ENCODE measurements at regions not wholly inside any gene's neighbourhood (a gene's known extent, or its start where the extent isn't known, plus 50 kb on each side); places are given as distances from the start of the nearest gene placed in this dataset.

DNA sequence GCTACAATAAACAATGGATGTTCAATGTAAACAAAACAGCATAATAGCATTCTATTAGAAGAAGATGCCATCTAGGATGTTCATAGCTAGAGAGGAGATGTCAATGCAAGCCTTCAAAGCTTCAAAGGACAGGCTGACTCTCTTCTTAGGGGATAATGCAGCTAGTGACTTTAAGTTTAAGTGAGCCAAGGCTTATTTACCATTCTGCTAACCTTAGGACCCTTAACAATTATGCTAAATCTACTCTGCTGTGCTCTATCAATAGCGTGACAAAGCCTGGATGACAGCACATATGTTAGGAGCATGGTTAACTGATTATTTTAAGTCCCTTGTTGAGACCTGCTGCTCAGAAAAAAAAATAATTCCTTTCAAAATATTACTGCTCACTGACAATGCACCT, 106.0 kb upstream of the SSTR1 start:
- no peak for FAIRE-seq
- Histone ChIP-seq H3K27ac (no peak overlapping the region), H3K4me3 (no peak overlapping the region), H3K9me3 (no peaks in the 10 kb centered on the region), H3K27me3 (no peaks in the 10 kb centered on the region), H3K36me3 (no peaks in the 10 kb centered on the region), H3K4me1 (no peaks in the 10 kb centered on the region)
- no peak for ATAC-seq
- intact Hi-C loops (cut with DNase I) = no loop called here
- WGBS, 2 donors = 0 to 74% methylated on average over 1 of the region's 1 CpG
- TF ChIP-seq, protein P1, sequence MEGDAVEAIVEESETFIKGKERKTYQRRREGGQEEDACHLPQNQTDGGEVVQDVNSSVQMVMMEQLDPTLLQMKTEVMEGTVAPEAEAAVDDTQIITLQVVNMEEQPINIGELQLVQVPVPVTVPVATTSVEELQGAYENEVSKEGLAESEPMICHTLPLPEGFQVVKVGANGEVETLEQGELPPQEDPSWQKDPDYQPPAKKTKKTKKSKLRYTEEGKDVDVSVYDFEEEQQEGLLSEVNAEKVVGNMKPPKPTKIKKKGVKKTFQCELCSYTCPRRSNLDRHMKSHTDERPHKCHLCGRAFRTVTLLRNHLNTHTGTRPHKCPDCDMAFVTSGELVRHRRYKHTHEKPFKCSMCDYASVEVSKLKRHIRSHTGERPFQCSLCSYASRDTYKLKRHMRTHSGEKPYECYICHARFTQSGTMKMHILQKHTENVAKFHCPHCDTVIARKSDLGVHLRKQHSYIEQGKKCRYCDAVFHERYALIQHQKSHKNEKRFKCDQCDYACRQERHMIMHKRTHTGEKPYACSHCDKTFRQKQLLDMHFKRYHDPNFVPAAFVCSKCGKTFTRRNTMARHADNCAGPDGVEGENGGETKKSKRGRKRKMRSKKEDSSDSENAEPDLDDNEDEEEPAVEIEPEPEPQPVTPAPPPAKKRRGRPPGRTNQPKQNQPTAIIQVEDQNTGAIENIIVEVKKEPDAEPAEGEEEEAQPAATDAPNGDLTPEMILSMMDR (IDR thresholded peaks at IDR 0.05) = no peak
- no peak for DNase-seq

DNA sequence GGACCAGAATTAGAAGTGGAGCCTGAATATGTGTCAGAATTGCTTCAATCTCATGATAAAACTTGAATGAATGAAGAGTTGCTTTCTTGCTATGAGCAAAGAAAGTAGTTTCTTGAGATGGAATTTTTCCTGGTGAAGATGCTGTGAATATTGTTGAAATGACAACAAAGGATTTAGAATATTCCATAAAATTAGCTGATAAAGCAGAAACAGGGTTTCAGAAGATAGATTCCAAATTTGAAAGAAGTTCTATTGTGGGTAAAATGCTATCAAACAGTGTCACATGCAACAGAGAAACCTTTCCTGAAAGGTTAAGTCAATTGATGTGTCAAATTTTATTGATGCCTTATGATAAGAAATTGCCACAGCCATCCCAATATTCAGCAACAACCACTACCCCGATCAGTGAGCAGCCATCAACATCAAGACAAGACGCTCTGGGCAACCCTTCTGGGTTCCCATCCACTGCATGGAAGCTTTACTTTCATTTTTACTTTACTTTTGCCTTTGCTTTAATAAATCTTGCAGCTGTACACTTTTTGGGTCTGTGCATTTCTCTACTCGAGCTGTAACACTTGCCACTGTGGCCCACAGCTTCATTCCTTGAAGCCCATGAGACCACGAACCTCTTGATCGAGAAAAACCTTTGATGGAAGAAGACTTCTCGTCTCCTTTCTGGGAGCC, 104.0 kb upstream of the SSTR1 start:
- WGBS, 2 donors = 60 to 86% methylated on average over 6 of the region's 6 CpGs
- Histone ChIP-seq H3K4me3 (no peak overlapping the region), H3K9me3 (no peaks in the 10 kb centered on the region), H3K4me1 (no peaks in the 10 kb centered on the region), H3K27me3 (no peaks in the 10 kb centered on the region), H3K36me3 (no peaks in the 10 kb centered on the region), H3K27ac (no peak overlapping the region)
- ATAC-seq (no peak), FAIRE-seq (no peak), DNase-seq (no peak)
- intact Hi-C loops (cut with DNase I) = no loop called here
- TF ChIP-seq, protein P1 (IDR thresholded peaks at IDR 0.05) = no peak

DNA sequence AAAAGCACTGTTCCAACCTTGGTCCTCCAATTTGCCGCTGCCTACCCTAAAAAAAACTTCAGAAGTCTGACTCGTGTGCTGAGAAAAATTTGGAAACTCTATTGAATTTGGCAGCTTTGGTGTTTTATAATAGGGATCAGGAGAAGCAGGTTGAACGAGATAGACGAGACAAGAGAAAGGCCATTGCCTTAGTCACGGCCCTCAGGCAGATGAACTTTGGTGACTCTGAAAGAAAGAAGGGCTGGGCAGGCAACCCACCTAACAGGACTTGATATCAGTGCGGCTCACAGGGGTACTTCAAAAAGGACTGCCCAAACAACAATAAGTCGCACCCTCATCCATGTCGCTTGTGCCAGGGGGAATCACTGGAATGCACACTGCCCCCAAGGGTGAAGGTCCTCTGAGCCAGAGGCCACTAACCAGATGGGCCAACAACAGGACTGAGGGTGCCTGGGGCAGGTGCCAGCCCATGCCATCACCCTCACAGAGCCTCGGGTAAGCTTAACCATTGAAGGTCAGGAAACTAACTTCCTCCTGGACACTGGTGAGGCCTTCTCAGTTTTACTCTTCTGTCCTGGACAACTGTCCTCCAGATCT, 102.5 kb upstream of the SSTR1 start:
- FAIRE-seq = no peak
- Histone ChIP-seq H3K4me1 (no peaks in the 10 kb centered on the region), H3K36me3 (no peaks in the 10 kb centered on the region), H3K4me3 (no peak overlapping the region), H3K9me3 (no peaks in the 10 kb centered on the region), H3K27me3 (no peaks in the 10 kb centered on the region), H3K27ac (no peak overlapping the region)
- intact Hi-C loops (cut with DNase I) = no loop called here
- TF ChIP-seq, protein P1 (IDR thresholded peaks at IDR 0.05) = no peak
- DNase-seq = no peak
- no peak for ATAC-seq
- WGBS, 2 donors = 78 to 85% methylated on average over 9 of the region's 9 CpGs

DNA sequence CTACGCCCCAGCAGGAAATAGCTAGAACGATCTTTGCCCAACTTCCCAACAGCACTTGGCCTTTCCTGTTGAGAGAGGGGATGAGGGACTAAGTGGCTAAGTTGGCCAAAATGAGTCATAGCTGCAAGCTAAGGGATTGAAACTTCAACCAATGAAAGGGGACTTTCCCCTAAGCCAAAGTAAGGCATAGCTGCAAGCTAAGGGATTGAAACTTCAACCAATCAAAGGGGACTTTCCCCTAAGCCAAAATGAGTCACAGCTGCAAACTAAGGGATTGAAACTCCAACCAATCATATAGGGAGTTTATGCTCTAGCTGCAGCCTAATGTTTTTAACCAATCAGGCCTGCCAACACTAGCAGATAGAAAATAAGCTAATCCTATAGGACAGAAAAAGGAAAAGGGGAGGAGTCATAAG, 100.5 kb upstream of the SSTR1 start:
- FAIRE-seq = no peak
- DNase-seq = no peak

More for the DNA sequence above, 100.5 kb upstream of the SSTR1 start:
- no peaks in the 10 kb centered on the region for H3K4me1 ChIP-seq
- H3K36me3 ChIP-seq = no peaks in the 10 kb centered on the region
- H3K27me3 ChIP-seq = no peaks in the 10 kb centered on the region
- 85 to 90% methylated on average over 2 of the region's 2 CpGs for WGBS, 2 donors
- no peak for ATAC-seq
- H3K9me3 ChIP-seq = no peaks in the 10 kb centered on the region
- intact Hi-C loops (cut with DNase I) = no loop called here
- no peak overlapping the region for H3K4me3 ChIP-seq
- H3K27ac ChIP-seq = no peak overlapping the region
- TF ChIP-seq, protein P1 (IDR thresholded peaks at IDR 0.05) = no peak
